CD14-positive monocyte (primary cell): ENCODE measurements at regions not wholly inside any gene's neighbourhood (a gene's known extent, or its start where the extent isn't known, plus 50 kb on each side); places are given as distances from the start of the nearest gene placed in this dataset.

Experiments
- DNase-seq, 3 donors: peaks; one replicate each; pipeline ENCODE4 v3.0.0-alpha.2; 2011 to 2022
- H2AFZ ChIP-seq: 2 replicates; pipeline ENCODE4 v1.6.0; 2012; ENCODE audit warnings: mild to moderate bottlenecking, low read depth, low read length, inconsistent platforms; ENCODE audit not compliant: insufficient read depth, poor library complexity, severe bottlenecking
- H3K27ac ChIP-seq, 2 donors: 1 replicate in 1 of 2; 2 replicates in 1 of 2; pipeline ENCODE4 v1.5.1; 2012 to 2013; ENCODE audit warnings: low read length in 2 of 2, control low read depth in 1 of 2, inconsistent platforms in 1 of 2, low read depth in 1 of 2, mild to moderate bottlenecking in 1 of 2
- H3K27me3 ChIP-seq, 2 donors: one replicate each; pipeline versions ENCODE4 v1.6.0 to v1.6.1; 2011 to 2013; ENCODE audit warnings: low read length in 2 of 2; ENCODE audit not compliant: control insufficient read depth in 2 of 2, insufficient read depth in 2 of 2
- H3K36me3 ChIP-seq, 2 donors: replicated peaks in 1 of 2; 1 replicate in 1 of 2; 2 replicates in 1 of 2; pipeline versions ENCODE4 v1.5.1 to v1.6.1; 2012 to 2013; ENCODE audit warnings: low read length in 2 of 2, control low read depth in 1 of 2, inconsistent platforms in 1 of 2, mild to moderate bottlenecking in 1 of 2; ENCODE audit not compliant: insufficient read depth in 2 of 2, control insufficient read depth in 1 of 2
- H3K4me1 ChIP-seq, 2 donors: 1 replicate in 1 of 2; 2 replicates in 1 of 2; pipeline versions ENCODE4 v1.5.1 to v1.6.1; 2012 to 2013; ENCODE audit warnings: low read length in 2 of 2, control low read depth in 1 of 2, inconsistent platforms in 1 of 2, mild to moderate bottlenecking in 1 of 2, moderate library complexity in 1 of 2; ENCODE audit not compliant: insufficient read depth in 2 of 2, control insufficient read depth in 1 of 2
- H3K4me2 ChIP-seq: replicated peaks from 2 replicates; pipeline ENCODE3; 2012; ENCODE audit warnings: low read length, moderate library complexity, mild to moderate bottlenecking; ENCODE audit not compliant: poor library complexity, severe bottlenecking; ENCODE audit errors: extremely low read depth
- H3K4me3 ChIP-seq, 3 experiments: fragments of 200-600 bp in 1 of 3; sonication (generic) in 1 of 3; replicated peaks in 1 of 3; 1 replicate in 2 of 3; 2 replicates in 1 of 3; pipeline ENCODE4 v1.5.1; 2011 to 2013; ENCODE audit warnings: low read length in 3 of 3, mild to moderate bottlenecking in 3 of 3, control low read depth in 2 of 3, low read depth in 2 of 3, inconsistent platforms in 1 of 3, moderate library complexity in 1 of 3
- H3K79me2 ChIP-seq: 2 replicates; pipeline ENCODE4 v1.6.0; 2012; ENCODE audit warnings: mild to moderate bottlenecking, control low read depth, inconsistent platforms, low read length, moderate library complexity; ENCODE audit not compliant: insufficient read depth
- H3K9ac ChIP-seq: 2 replicates; pipeline ENCODE4 v1.6.0; 2017; ENCODE audit warnings: low read length, mild to moderate bottlenecking; ENCODE audit not compliant: insufficient read depth, poor library complexity, severe bottlenecking
- H3K9me3 ChIP-seq, 2 donors: replicated peaks in 1 of 2; 1 replicate in 1 of 2; 2 replicates in 1 of 2; pipeline versions ENCODE4 v1.5.1 to v1.6.1; 2012 to 2013; ENCODE audit warnings: low read length in 2 of 2, control low read depth in 1 of 2; ENCODE audit not compliant: control insufficient read depth in 1 of 2, insufficient read depth in 1 of 2
- H4K20me1 ChIP-seq: 2 replicates; pipeline ENCODE4 v1.6.0; 2012; ENCODE audit warnings: mild to moderate bottlenecking, low read length, control low read depth, moderate library complexity; ENCODE audit not compliant: insufficient read depth
- H3K27ac Mint-ChIP-seq, 7 donors: one replicate each; pipeline ENCODE4 v1.8.0; 2020; ENCODE audit warnings: mild to moderate bottlenecking in 7 of 7, mixed read lengths in 7 of 7, moderate library complexity in 6 of 7, inconsistent platforms in 2 of 7
- H3K27me3 Mint-ChIP-seq, 3 donors: one replicate each; pipeline ENCODE4 v1.8.0; 2021 to 2022; ENCODE audit warnings: low read depth in 3 of 3, mild to moderate bottlenecking in 3 of 3, mixed read lengths in 3 of 3, moderate library complexity in 3 of 3, inconsistent platforms in 1 of 3
- H3K36me3 Mint-ChIP-seq, 2 donors: one replicate each; pipeline ENCODE4 v1.8.0; 2020; ENCODE audit warnings: mixed read lengths in 2 of 2, inconsistent platforms in 1 of 2, mild to moderate bottlenecking in 1 of 2
- H3K4me1 Mint-ChIP-seq: one replicate; pipeline ENCODE4 v1.8.0; 2020; ENCODE audit warnings: mild to moderate bottlenecking, mixed read lengths
- H3K4me3 Mint-ChIP-seq, 2 donors: one replicate each; pipeline ENCODE4 v1.8.0; 2020; ENCODE audit warnings: mild to moderate bottlenecking in 2 of 2, mixed read lengths in 2 of 2, moderate library complexity in 1 of 2
- H3K9me3 Mint-ChIP-seq, 7 donors: one replicate each; pipeline ENCODE4 v1.8.0; 2020 to 2022; ENCODE audit warnings: mixed read lengths in 7 of 7, mild to moderate bottlenecking in 6 of 7, moderate library complexity in 6 of 7, inconsistent platforms in 2 of 7
- WGBS: methylation state at CpG from one replicate; pipeline ENCODE4 v1.1.5; 2013; ENCODE audit warnings: missing lambda C conversion rate; ENCODE audit not compliant: insufficient coverage; 5-methylcytosine and 5-hydroxymethylcytosine counted together
- intact Hi-C, 2 donors: fragments of 100-400 bp; cut with micrococcal nuclease; formaldehyde crosslinking; loops; one replicate each; pipeline versions ENCODE4 v1.15.0 to v1.15.1; 2023
- TF ChIP-seq, protein P1 (sequence below): fragments of 200-600 bp; IDR thresholded peaks from one replicate; pipeline ENCODE4 v1.8.0; 2022; ENCODE audit warnings: antibody characterized with exemption, mild to moderate bottlenecking

DNA sequence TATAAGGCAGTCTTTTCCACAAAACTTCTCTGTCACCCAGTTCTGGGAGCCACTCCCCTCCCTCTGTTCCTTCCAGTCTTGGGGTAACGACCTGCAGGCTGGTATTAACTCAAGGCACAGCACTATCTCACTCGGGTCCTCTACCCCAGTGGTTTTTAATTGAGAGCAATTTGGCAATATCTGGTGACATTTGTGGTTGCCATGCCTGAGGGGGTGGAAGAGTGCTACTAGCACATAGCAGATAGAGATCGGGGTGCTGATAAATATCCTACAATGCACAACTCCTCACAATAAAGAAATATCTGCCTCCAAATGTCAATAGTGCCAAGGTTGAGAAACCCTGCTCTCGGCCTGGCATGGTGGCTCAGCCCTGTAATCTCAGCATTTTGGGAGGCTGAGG is 117.7 kb upstream of the ABCC4 start:
- TF ChIP-seq, protein P1, sequence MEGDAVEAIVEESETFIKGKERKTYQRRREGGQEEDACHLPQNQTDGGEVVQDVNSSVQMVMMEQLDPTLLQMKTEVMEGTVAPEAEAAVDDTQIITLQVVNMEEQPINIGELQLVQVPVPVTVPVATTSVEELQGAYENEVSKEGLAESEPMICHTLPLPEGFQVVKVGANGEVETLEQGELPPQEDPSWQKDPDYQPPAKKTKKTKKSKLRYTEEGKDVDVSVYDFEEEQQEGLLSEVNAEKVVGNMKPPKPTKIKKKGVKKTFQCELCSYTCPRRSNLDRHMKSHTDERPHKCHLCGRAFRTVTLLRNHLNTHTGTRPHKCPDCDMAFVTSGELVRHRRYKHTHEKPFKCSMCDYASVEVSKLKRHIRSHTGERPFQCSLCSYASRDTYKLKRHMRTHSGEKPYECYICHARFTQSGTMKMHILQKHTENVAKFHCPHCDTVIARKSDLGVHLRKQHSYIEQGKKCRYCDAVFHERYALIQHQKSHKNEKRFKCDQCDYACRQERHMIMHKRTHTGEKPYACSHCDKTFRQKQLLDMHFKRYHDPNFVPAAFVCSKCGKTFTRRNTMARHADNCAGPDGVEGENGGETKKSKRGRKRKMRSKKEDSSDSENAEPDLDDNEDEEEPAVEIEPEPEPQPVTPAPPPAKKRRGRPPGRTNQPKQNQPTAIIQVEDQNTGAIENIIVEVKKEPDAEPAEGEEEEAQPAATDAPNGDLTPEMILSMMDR, result no peak
- Histone ChIP-seq H2AFZ (no peak overlapping the region), H3K79me2 (no peaks in the 10 kb centered on the region), H3K27ac (no peak overlapping the region), H3K4me2 (no peak overlapping the region), H3K36me3 (no peaks in the 10 kb centered on the region), H3K4me1 (no peaks in the 10 kb centered on the region), H3K27me3 (no peaks in the 10 kb centered on the region), H3K4me3 (no peak overlapping the region), H3K9me3 (peaks cover 0 to 3% of the 10 kb centered on the region in 2 donors), H4K20me1 (no peaks in the 10 kb centered on the region), H3K9ac (no peak overlapping the region)
- Mint-ChIP-seq H3K9me3 (peaks cover 2 to 9% (median 5%) of the 10 kb centered on the region in 7 donors), H3K27ac (no peak overlapping the region), H3K4me1 (peaks cover 8% of the 10 kb centered on the region), H3K4me3 (no peak overlapping the region), H3K27me3 (peaks cover 0 to 2% (median 1%) of the 10 kb centered on the region in 3 donors), H3K36me3 (no peaks in the 10 kb centered on the region)
- DNase-seq, result no peak
- intact Hi-C loops, result no loop called here
- WGBS, result no CpG with 5 or more reads among the region's 4 CpGs

GRCh38 chr13:95420501-95420900 is 119.2 kb upstream of the ABCC4 start:
- Histone ChIP-seq H3K9me3 (peaks cover 0 to 3% of the 10 kb centered on the region in 2 donors), H3K27me3 (no peaks in the 10 kb centered on the region), H3K4me3 (no peak overlapping the region), H3K9ac (no peak overlapping the region), H2AFZ (peak overlapping the region; percentile 46), H4K20me1 (no peaks in the 10 kb centered on the region), H3K79me2 (no peaks in the 10 kb centered on the region), H3K4me1 (no peaks in the 10 kb centered on the region), H3K4me2 (no peak overlapping the region), H3K27ac (no peak overlapping the region), H3K36me3 (no peaks in the 10 kb centered on the region)
- WGBS, result 13% methylated on average over 3 of the region's 8 CpGs
- TF ChIP-seq, protein P1, result no peak
- Mint-ChIP-seq H3K4me3 (no peak overlapping the region), H3K4me1 (peaks cover 5% of the 10 kb centered on the region), H3K27ac (peak overlapping the region in 1 of 7 donors; percentile 63), H3K27me3 (peaks cover 0 to 3% (median 1%) of the 10 kb centered on the region in 3 donors), H3K36me3 (no peaks in the 10 kb centered on the region), H3K9me3 (peaks cover 2 to 5% (median 3%) of the 10 kb centered on the region in 7 donors)
- intact Hi-C loops, result no loop called here
- DNase-seq, result no peak
